GM23248 (cell line): ENCODE measurements at regions not wholly inside any gene's neighbourhood (a gene's known extent, or its start where the extent isn't known, plus 50 kb on each side); places are given as distances from the start of the nearest gene placed in this dataset.

ENCODE experiments used
- EZH2 ChIP-seq: fragments of 200-600 bp; sonication (generic); IDR thresholded peaks from 2 replicates; pipeline ENCODE4 v1.6.1; 2018; ENCODE audit warnings: antibody characterized with exemption, mild to moderate bottlenecking; ENCODE audit not compliant: insufficient read depth, poor library complexity, severe bottlenecking
- EZH2phosphoT487 ChIP-seq: fragments of 200-600 bp; sonication (generic); IDR thresholded peaks from 2 replicates; pipeline ENCODE4 v1.6.1; 2018; ENCODE audit warnings: antibody characterized with exemption, moderate library complexity, mild to moderate bottlenecking, low read depth; ENCODE audit not compliant: insufficient read depth

- TF ChIP-seq EZH2 = no peak
- TF ChIP-seq EZH2phosphoT487 = no peak
Measured at GRCh38 chr5:154612666-154613065, 134.6 kb upstream of the HAND1 start.
